ENCODE measurements at regions not wholly inside any gene's neighbourhood (a gene's known extent, or its start where the extent isn't known, plus 50 kb on each side); places are given as distances from the start of the nearest gene placed in this dataset.

- no peak for ATAC-seq
- DNase-seq: no peak
- no peak for TF ChIP-seq POLR2A (IDR thresholded peaks at IDR 0.05)
- TF ChIP-seq CTCF (IDR thresholded peaks at IDR 0.05): no peak
- Histone ChIP-seq H3K36me3 (no peaks in the 10 kb centered on the region), H3K4me1 (no peaks in the 10 kb centered on the region), H3K9me3 (peaks cover 0 to 2% (median 0%) of the 10 kb centered on the region in 12 donors), H3K27ac (no peak overlapping the region), H3K4me3 (no peak overlapping the region), H3K27me3 (no peaks in the 10 kb centered on the region)
- 94 to 97% (median 96%) methylated on average over 4 of the region's 4 CpGs for WGBS, 4 donors
- intact Hi-C loops (cut with DNase I): no loop called here
Observed at GRCh38 chr16:5730783-5731182, 633.2 kb upstream of the EEF2KMT start.

GRCh38 chr16:5722116-5722619 lies 624.6 kb upstream of the EEF2KMT start:
- Histone ChIP-seq H3K9me3 (no peaks in the 10 kb centered on the region), H3K27ac (no peak overlapping the region), H3K4me3 (no peak overlapping the region), H3K4me1 (no peaks in the 10 kb centered on the region), H3K27me3 (no peaks in the 10 kb centered on the region), H3K36me3 (no peaks in the 10 kb centered on the region)
- WGBS, 4 donors: 70 to 84% (median 81%) methylated on average over 5 of the region's 5 CpGs
- intact Hi-C loops (cut with DNase I): no loop called here
- TF ChIP-seq CTCF (IDR thresholded peaks at IDR 0.05) (no peak), POLR2A (IDR thresholded peaks at IDR 0.05) (no peak)
- ATAC-seq (no peak), DNase-seq (no peak)

- H3K27me3 ChIP-seq: peaks cover 0 to 4% (median 0%) of the 10 kb centered on the region in 9 donors
- WGBS, 4 donors: 46 to 75% (median 54%) methylated on average over 2 of the region's 2 CpGs
- intact Hi-C loops (cut with DNase I): no loop called here
- no peak overlapping the region for H3K27ac ChIP-seq
- no peak overlapping the region for H3K4me3 ChIP-seq
- TF ChIP-seq CTCF (IDR thresholded peaks at IDR 0.05) (no peak), POLR2A (IDR thresholded peaks at IDR 0.05) (no peak)
- H3K4me1 ChIP-seq: no peaks in the 10 kb centered on the region
- DNase-seq (no peak), ATAC-seq (no peak)
- H3K36me3 ChIP-seq: no peaks in the 10 kb centered on the region
- H3K9me3 ChIP-seq: no peaks in the 10 kb centered on the region
Observed at GRCh38 chr16:5715155-5715554, 617.6 kb upstream of the EEF2KMT start.

- intact Hi-C loops (cut with DNase I): no loop called here
- ATAC-seq: no peak
- H3K9me3 ChIP-seq: no peaks in the 10 kb centered on the region
- no peak overlapping the region for H3K27ac ChIP-seq
- H3K4me3 ChIP-seq: no peak overlapping the region
- TF ChIP-seq POLR2A (IDR thresholded peaks at IDR 0.05) (no peak), CTCF (IDR thresholded peaks at IDR 0.05) (no peak)
- no peak for DNase-seq
- 58 to 69% (median 59%) methylated on average over 6 of the region's 6 CpGs for WGBS, 4 donors
- peaks cover 0 to 4% (median 0%) of the 10 kb centered on the region in 9 donors for H3K27me3 ChIP-seq
- no peaks in the 10 kb centered on the region for H3K4me1 ChIP-seq
- H3K36me3 ChIP-seq: no peaks in the 10 kb centered on the region
Observed at GRCh38 chr16:5709889-5710288, 612.3 kb upstream of the EEF2KMT start.

Measured in heart left ventricle (tissue), 16 donors.